ENCODE measurements at regions not wholly inside any gene's neighbourhood (a gene's known extent, or its start where the extent isn't known, plus 50 kb on each side); places are given as distances from the start of the nearest gene placed in this dataset.
"Not testable (repeated sequence)": the region's sequence is repeated elsewhere in the genome, so short reads cannot be mapped to it uniquely, and the experiment has no call there.

GRCh38 chr1:30550365-30551220, 172.8 kb downstream of the MATN1 start:
- DNase-seq: no peak

GRCh38 chr1:30549872-30550271, 173.5 kb downstream of the MATN1 start:
- DNase-seq: not testable (repeated sequence)

GRCh38 chr1:30548294-30548693, 175.1 kb downstream of the MATN1 start:
- no peak for DNase-seq

GRCh38 chr1:30547326-30547725, 176.1 kb downstream of the MATN1 start:
- DNase-seq: not testable (repeated sequence)

GRCh38 chr1:30545365-30545764, 178.0 kb downstream of the MATN1 start:
- no peak for DNase-seq

- no peak for DNase-seq
Observed at GRCh38 chr1:30541721-30542485, 181.5 kb downstream of the MATN1 start.

GRCh38 chr1:30540611-30541192, 182.7 kb downstream of the MATN1 start:
- no peak for DNase-seq

GRCh38 chr1:30539884-30540283, 183.5 kb downstream of the MATN1 start:
- DNase-seq: no peak

- no peak for DNase-seq
Observed at GRCh38 chr1:30538993-30539867, 184.2 kb downstream of the MATN1 start.

- DNase-seq: no peak
Observed at GRCh38 chr1:30538226-30538992, 185.0 kb downstream of the MATN1 start.

GRCh38 chr1:30537279-30537678, 186.1 kb downstream of the MATN1 start:
- DNase-seq: no peak

- DNase-seq: no peak
Observed at GRCh38 chr1:30536530-30536929, 186.9 kb downstream of the MATN1 start.

GRCh38 chr1:30535595-30536325, 187.6 kb downstream of the MATN1 start:
- DNase-seq: no peak

- DNase-seq: no peak
Observed at GRCh38 chr1:30534551-30534940, 188.8 kb downstream of the MATN1 start.

GRCh38 chr1:30533796-30534550, 189.4 kb downstream of the MATN1 start:
- DNase-seq: no peak

- no peak for DNase-seq
Observed at GRCh38 chr1:30533141-30533540, 190.2 kb downstream of the MATN1 start.

GRCh38 chr1:30532621-30533020, 190.8 kb downstream of the MATN1 start:
- DNase-seq: no peak

- DNase-seq: no peak
Observed at GRCh38 chr1:30527511-30528140, 195.8 kb downstream of the MATN1 start.

- DNase-seq: no peak
Observed at GRCh38 chr1:30526652-30527345, 196.6 kb downstream of the MATN1 start.
